HL-60 (cell line): ENCODE measurements at regions not wholly inside any gene's neighbourhood (a gene's known extent, or its start where the extent isn't known, plus 50 kb on each side); places are given as distances from the start of the nearest gene placed in this dataset.

Source experiments
- CTCF ChIP-seq: IDR thresholded peaks from one replicate; pipeline ENCODE4 v1.5.1; 2011; ENCODE audit warnings: low read length, control low read depth, inconsistent platforms; ENCODE audit not compliant: insufficient read depth
- GABPA ChIP-seq: IDR thresholded peaks from 2 replicates; pipeline ENCODE4 v1.6.1; 2012; ENCODE audit warnings: low read depth
- POLR2AphosphoS5 ChIP-seq: IDR thresholded peaks from 2 replicates; pipeline ENCODE4 v1.6.1; 2012; ENCODE audit warnings: low read depth
- TF ChIP-seq, protein P1 (sequence below): IDR thresholded peaks from 2 replicates; pipeline ENCODE4 v1.6.1; 2012; ENCODE audit warnings: low read depth; ENCODE audit not compliant: insufficient replicate concordance

GRCh38 chr6:23989885-23990533, 136.0 kb upstream of the NRSN1 start:
- TF ChIP-seq CTCF = no peak
- no peak for TF ChIP-seq POLR2AphosphoS5
- TF ChIP-seq, protein P1, sequence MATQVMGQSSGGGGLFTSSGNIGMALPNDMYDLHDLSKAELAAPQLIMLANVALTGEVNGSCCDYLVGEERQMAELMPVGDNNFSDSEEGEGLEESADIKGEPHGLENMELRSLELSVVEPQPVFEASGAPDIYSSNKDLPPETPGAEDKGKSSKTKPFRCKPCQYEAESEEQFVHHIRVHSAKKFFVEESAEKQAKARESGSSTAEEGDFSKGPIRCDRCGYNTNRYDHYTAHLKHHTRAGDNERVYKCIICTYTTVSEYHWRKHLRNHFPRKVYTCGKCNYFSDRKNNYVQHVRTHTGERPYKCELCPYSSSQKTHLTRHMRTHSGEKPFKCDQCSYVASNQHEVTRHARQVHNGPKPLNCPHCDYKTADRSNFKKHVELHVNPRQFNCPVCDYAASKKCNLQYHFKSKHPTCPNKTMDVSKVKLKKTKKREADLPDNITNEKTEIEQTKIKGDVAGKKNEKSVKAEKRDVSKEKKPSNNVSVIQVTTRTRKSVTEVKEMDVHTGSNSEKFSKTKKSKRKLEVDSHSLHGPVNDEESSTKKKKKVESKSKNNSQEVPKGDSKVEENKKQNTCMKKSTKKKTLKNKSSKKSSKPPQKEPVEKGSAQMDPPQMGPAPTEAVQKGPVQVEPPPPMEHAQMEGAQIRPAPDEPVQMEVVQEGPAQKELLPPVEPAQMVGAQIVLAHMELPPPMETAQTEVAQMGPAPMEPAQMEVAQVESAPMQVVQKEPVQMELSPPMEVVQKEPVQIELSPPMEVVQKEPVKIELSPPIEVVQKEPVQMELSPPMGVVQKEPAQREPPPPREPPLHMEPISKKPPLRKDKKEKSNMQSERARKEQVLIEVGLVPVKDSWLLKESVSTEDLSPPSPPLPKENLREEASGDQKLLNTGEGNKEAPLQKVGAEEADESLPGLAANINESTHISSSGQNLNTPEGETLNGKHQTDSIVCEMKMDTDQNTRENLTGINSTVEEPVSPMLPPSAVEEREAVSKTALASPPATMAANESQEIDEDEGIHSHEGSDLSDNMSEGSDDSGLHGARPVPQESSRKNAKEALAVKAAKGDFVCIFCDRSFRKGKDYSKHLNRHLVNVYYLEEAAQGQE = no peak
- TF ChIP-seq GABPA = no peak
